GM13977 (cell line): ENCODE measurements at regions not wholly inside any gene's neighbourhood (a gene's known extent, or its start where the extent isn't known, plus 50 kb on each side); places are given as distances from the start of the nearest gene placed in this dataset.

ENCODE experiments used
- DNase-seq: peaks from one replicate; pipeline ENCODE4 v3.0.0; 2012; ENCODE audit warnings: low spot score
- in situ Hi-C: fragments of 300-500 bp; cut with MboI; formaldehyde crosslinking; loops from one replicate; pipeline ENCODE4 v1.12.0; 2022; ENCODE audit warnings: low sequenced_read_pairs, low pct_unique_long_range_greater_than_20kb, mixed read lengths, inconsistent platforms; ENCODE audit not compliant: unreplicated experiment
- TF ChIP-seq, protein P1 (sequence below): IDR thresholded peaks from 2 replicates; pipeline ENCODE4 v1.5.1; 2012; ENCODE audit warnings: mild to moderate bottlenecking, control low read depth; ENCODE audit not compliant: insufficient read depth; ENCODE audit errors: extremely low read depth, missing control alignments

- no peak for DNase-seq
- in situ Hi-C loops: loop anchor here (10.0 kb wide), 1 partner anchor 378 kb away; no protein-coding TSS in a partner anchor
- TF ChIP-seq, protein P1, sequence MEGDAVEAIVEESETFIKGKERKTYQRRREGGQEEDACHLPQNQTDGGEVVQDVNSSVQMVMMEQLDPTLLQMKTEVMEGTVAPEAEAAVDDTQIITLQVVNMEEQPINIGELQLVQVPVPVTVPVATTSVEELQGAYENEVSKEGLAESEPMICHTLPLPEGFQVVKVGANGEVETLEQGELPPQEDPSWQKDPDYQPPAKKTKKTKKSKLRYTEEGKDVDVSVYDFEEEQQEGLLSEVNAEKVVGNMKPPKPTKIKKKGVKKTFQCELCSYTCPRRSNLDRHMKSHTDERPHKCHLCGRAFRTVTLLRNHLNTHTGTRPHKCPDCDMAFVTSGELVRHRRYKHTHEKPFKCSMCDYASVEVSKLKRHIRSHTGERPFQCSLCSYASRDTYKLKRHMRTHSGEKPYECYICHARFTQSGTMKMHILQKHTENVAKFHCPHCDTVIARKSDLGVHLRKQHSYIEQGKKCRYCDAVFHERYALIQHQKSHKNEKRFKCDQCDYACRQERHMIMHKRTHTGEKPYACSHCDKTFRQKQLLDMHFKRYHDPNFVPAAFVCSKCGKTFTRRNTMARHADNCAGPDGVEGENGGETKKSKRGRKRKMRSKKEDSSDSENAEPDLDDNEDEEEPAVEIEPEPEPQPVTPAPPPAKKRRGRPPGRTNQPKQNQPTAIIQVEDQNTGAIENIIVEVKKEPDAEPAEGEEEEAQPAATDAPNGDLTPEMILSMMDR: no peak
These were observed 78.0 kb downstream of the ATP6V1G3 start for GRCh38 chr1:198462365-198463019.

DNA sequence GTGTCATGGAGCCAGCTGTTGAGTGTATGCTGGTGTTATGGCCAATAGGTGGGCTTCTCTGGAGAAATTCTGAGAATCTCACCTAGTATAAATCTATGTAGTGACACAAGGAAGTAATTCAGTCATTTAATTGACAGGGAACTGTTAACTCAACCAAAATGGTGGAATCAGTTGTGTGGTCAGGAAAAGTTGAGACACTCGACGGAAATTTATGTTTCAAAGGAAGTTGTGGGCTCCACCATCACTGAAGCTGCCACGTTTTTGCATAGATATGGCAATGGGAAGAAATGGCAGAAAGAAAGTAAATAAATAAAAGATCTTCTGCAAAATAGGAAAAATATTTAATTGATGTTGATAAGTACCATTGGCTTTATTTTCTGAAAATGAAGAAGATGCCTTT is 84.5 kb downstream of the ATP6V1G3 start:
- no peak for DNase-seq
- TF ChIP-seq, protein P1: no peak
- in situ Hi-C loops: no loop called here

GRCh38 chr1:198449727-198450433 is 90.6 kb downstream of the ATP6V1G3 start:
- TF ChIP-seq, protein P1: no peak
- in situ Hi-C loops: no loop called here

GRCh38 chr1:198449261-198449660 is 91.2 kb downstream of the ATP6V1G3 start:
- in situ Hi-C loops: no loop called here
- TF ChIP-seq, protein P1: no peak
- no peak for DNase-seq

More at GRCh38 chr1:198449727-198450433, 90.6 kb downstream of the ATP6V1G3 start:
- no peak for DNase-seq

DNA sequence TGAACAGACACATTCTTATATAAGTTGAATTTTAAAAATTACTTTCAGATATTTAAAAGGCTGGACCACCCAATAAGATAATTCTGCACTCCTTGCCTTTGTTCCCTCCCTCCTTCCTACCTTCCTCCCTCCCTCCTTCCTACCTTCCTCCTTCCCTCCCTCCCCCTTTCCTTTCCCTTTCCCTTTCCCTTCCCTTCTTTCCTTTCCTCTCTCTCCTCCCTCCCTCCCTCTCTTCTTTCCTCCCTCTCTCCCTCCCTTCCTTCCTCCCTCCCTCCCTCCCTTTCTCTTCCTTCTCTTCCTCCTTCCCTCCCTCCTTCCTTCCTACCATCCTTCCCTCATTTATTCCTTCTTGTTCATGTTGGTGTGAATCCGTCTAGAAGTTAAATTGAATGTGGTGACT is 93.0 kb downstream of the ATP6V1G3 start:
- in situ Hi-C loops: no loop called here
- no peak for DNase-seq
- TF ChIP-seq, protein P1: no peak

GRCh38 chr1:198445872-198446271 is 94.6 kb downstream of the ATP6V1G3 start:
- TF ChIP-seq, protein P1: no peak
- in situ Hi-C loops: no loop called here

More at GRCh38 chr1:198445872-198446271, 94.6 kb downstream of the ATP6V1G3 start:
- DNase-seq: no peak
